Pancreas (tissue), 10 donors: ENCODE measurements at regions not wholly inside any gene's neighbourhood (a gene's known extent, or its start where the extent isn't known, plus 50 kb on each side); places are given as distances from the start of the nearest gene placed in this dataset.

ENCODE experiments used
- ATAC-seq, 4 donors: fragments of 200-7000 bp; cut with Tn5 transposase; one replicate each; pipeline versions ENCODE4 v1.8.0 to v1.9.1; 2020; ENCODE audit warnings: mild to moderate bottlenecking in 4 of 4, moderate library complexity in 4 of 4
- DNase-seq, 6 donors: peaks; one replicate each; pipeline ENCODE4 v3.0.0-alpha.2; 2020
- FAIRE-seq: peaks from 2 replicates; lab custom pipeline; 2012; peaks lifted over from hg19 to GRCh38; lab: Jason Lieb, UNC
- H3K27ac ChIP-seq, 4 donors: fragments of 200-600 bp; sonication (generic); 1 replicate in 3 of 4; 2 replicates in 1 of 4; pipeline versions ENCODE4 v1.5.0 to v1.8.0; 2020
- H3K27me3 ChIP-seq, 4 donors: fragments of 200-600 bp; one replicate each; pipeline ENCODE4 v1.8.0; 2021
- H3K36me3 ChIP-seq, 3 donors: fragments of 200-600 bp; sonication (generic) in 1 of 3; one replicate each; pipeline versions ENCODE4 v1.5.0 to v1.8.0; 2020 to 2021
- H3K4me1 ChIP-seq, 3 donors: fragments of 200-600 bp; one replicate each; pipeline ENCODE4 v1.8.0; 2021
- H3K4me3 ChIP-seq, 4 donors: fragments of 200-600 bp; sonication (generic) in 2 of 4; one replicate each; pipeline versions ENCODE4 v1.5.0 to v1.8.0; 2020 to 2021
- H3K9me3 ChIP-seq, 4 donors: fragments of 200-600 bp; one replicate each; pipeline ENCODE4 v1.8.0; 2021
- CTCF ChIP-seq, 4 donors: fragments of 200-600 bp; sonication (generic) in 3 of 4; IDR thresholded peaks; one replicate each; pipeline versions ENCODE4 v1.5.0 to v1.8.0; 2021; ENCODE audit warnings: antibody characterized with exemption in 4 of 4
- WGBS, 2 donors: extraction: QIAGEN DNeasy Blood & Tissue Kit; methylation state at CpG; one replicate each; pipeline ENCODE4 v1.1.7; 2013; 5-methylcytosine and 5-hydroxymethylcytosine counted together
- intact Hi-C, 3 donors: fragments of 100-400 bp; cut with DNase I; formaldehyde crosslinking; loops; one replicate each; pipeline versions ENCODE4 v1.11.1 to v1.14.2; 2022
- donor health status: healthy with polysubstance abuse.
- donor health status: DM: no; HTN: no; CAD: no; lungs with moderate emphysema.
- donor health status: DM: no; HTN: no; CAD: no.
- donor health status: control.
- donor health status: control.
- donor health status: Bipolar disorder and iron deficiency.
- donor health status: DM: yes; HTN: yes; CAD: no.
- donor health status: DM: no; HTN: no; CAD: no.
- donor health status: DM: no; HTN: no; CAD: no.
- donor health status: DM: yes; HTN: yes; CAD: no.

GRCh38 chr12:93072340-93072739 lies 143.2 kb upstream of the EEA1 start:
- intact Hi-C loops = no loop called here

GRCh38 chr12:93073324-93073723 lies 144.2 kb upstream of the EEA1 start:
- intact Hi-C loops = no loop called here
- no peak for ATAC-seq
- no peak for TF ChIP-seq CTCF (IDR thresholded peaks at IDR 0.05)
- Histone ChIP-seq H3K27me3 (no peaks in the 10 kb centered on the region), H3K27ac (no peak overlapping the region), H3K4me3 (no peak overlapping the region), H3K4me1 (no peaks in the 10 kb centered on the region), H3K36me3 (no peaks in the 10 kb centered on the region), H3K9me3 (no peaks in the 10 kb centered on the region)
- FAIRE-seq = no peak
- WGBS, 2 donors = 56 to 77% methylated on average over 4 of the region's 4 CpGs
- DNase-seq = no peak

More at GRCh38 chr12:93072340-93072739, 143.2 kb upstream of the EEA1 start:
- no peak overlapping the region for H3K4me3 ChIP-seq
- DNase-seq = no peak
- H3K27ac ChIP-seq = no peak overlapping the region
- ATAC-seq = no peak
- H3K27me3 ChIP-seq = no peaks in the 10 kb centered on the region
- no peaks in the 10 kb centered on the region for H3K36me3 ChIP-seq
- FAIRE-seq = no peak
- WGBS, 2 donors = 56% methylated on average over 4 of the region's 4 CpGs
- no peak for TF ChIP-seq CTCF (IDR thresholded peaks at IDR 0.05)
- H3K4me1 ChIP-seq = no peaks in the 10 kb centered on the region
- H3K9me3 ChIP-seq = no peaks in the 10 kb centered on the region

- Histone ChIP-seq H3K27ac (no peak overlapping the region), H3K36me3 (no peaks in the 10 kb centered on the region), H3K4me3 (no peak overlapping the region), H3K27me3 (no peaks in the 10 kb centered on the region), H3K4me1 (no peaks in the 10 kb centered on the region), H3K9me3 (no peaks in the 10 kb centered on the region)
- WGBS, 2 donors = 56 to 71% methylated on average over 1 of the region's 1 CpG
- intact Hi-C loops = no loop called here
- no peak for DNase-seq
- no peak for TF ChIP-seq CTCF (IDR thresholded peaks at IDR 0.05)
- FAIRE-seq = no peak
- ATAC-seq = no peak
Observed at GRCh38 chr12:93078059-93078458, 149.0 kb upstream of the EEA1 start.

GRCh38 chr12:93078577-93078976 lies 149.5 kb upstream of the EEA1 start:
- ATAC-seq (no peak), FAIRE-seq (no peak), DNase-seq (no peak)
- no peaks in the 10 kb centered on the region for H3K27me3 ChIP-seq
- H3K4me3 ChIP-seq = no peak overlapping the region
- H3K4me1 ChIP-seq = no peaks in the 10 kb centered on the region
- no peak for TF ChIP-seq CTCF (IDR thresholded peaks at IDR 0.05)
- WGBS, 2 donors = 85 to 94% methylated on average over 8 of the region's 8 CpGs
- H3K27ac ChIP-seq = no peak overlapping the region
- intact Hi-C loops = no loop called here
- H3K36me3 ChIP-seq = no peaks in the 10 kb centered on the region
- H3K9me3 ChIP-seq = no peaks in the 10 kb centered on the region

- Histone ChIP-seq H3K4me1 (no peaks in the 10 kb centered on the region), H3K36me3 (no peaks in the 10 kb centered on the region), H3K27ac (no peak overlapping the region), H3K27me3 (no peaks in the 10 kb centered on the region), H3K9me3 (no peaks in the 10 kb centered on the region), H3K4me3 (no peak overlapping the region)
- FAIRE-seq (no peak), DNase-seq (no peak), ATAC-seq (no peak)
- intact Hi-C loops = no loop called here
- 89 to 92% methylated on average over 3 of the region's 3 CpGs for WGBS, 2 donors
- no peak for TF ChIP-seq CTCF (IDR thresholded peaks at IDR 0.05)
Observed at GRCh38 chr12:93079271-93079670, 150.2 kb upstream of the EEA1 start.
